Stimulated activated CD4-positive, alpha-beta T cell treated with anti-CD3 and anti-CD28 coated beads, Interleukin-15, amount 100 ng/mL, for 24 hours (primary cell): ENCODE measurements at regions not wholly inside any gene's neighbourhood (a gene's known extent, or its start where the extent isn't known, plus 50 kb on each side); places are given as distances from the start of the nearest gene placed in this dataset.
A peak's percentile ranks its signal among the peaks of the same experiment; 100 is the strongest.
"Not testable (repeated sequence)": the region's sequence is repeated elsewhere in the genome, so short reads cannot be mapped to it uniquely, and the experiment has no call there.

Experiments used
- DNase-seq: peaks from one replicate; pipeline ENCODE4 v3.0.0-alpha.2; 2020

DNA sequence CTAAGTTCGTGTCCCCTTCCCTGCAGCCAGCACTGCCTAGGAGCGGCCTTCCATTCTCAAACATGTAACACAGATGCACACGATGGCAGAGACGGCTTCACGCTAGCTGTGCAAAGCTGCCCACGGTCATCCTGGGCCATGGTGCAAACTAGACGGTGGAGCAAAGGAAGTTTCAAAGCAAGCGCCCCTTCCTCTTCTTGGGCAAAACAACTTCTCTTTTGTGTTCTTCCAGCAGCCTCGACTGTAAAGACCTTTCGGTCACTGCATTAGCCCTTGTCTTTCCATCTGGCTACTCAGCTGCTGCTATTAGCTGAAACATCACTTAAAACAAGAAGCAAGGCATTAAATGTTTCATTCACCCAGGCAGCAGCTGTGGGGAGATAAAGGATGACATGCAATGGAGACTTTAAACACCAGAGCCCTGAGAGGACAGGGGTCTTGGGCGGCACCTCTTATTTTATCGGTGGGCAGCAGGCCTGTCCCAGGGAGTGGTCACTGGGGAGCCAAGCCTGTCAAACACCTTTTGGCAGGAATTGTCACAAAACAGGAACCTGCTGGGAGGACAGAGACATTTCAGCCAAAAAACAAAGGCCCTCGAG, 214.8 kb downstream of the KLF6 start:
- no peak for DNase-seq

DNA sequence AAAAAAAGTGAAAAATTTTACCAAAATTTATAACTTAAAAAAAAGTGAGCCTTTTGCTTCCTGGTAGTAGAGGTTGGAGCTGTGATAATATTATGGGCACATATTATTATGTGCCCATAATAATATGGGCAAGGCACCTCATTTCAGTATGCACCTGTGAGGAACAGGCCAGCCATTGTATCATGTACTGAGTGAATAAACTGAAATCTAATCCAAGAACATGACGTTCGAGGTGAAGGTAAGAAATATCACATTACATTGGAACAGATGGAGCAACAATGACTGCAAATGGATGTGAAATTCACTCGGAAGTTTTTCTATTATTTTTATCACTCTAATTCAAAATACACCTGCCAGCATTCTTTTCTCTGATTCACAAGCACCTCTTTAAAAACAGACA, 216.0 kb downstream of the KLF6 start:
- DNase-seq, result no peak

DNA sequence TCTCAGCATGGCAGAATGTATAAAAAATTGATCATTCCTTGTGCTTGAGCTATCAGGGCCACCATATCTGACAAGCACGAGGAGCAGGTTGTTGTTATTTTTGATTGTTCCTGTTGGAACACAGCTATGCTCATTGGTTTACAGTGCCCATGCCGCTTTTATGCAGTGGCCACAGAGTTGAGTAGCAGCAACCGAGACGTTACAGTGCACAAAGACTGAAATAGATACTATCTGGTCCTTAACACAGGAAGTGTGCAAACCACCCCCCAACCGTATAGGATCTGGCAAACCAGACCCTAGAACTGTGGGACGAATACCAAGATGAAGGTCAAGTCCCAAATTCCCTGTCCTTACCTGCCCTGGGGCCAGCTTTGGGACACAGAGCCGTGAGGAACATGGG, 216.6 kb downstream of the KLF6 start:
- DNase-seq, result no peak

DNA sequence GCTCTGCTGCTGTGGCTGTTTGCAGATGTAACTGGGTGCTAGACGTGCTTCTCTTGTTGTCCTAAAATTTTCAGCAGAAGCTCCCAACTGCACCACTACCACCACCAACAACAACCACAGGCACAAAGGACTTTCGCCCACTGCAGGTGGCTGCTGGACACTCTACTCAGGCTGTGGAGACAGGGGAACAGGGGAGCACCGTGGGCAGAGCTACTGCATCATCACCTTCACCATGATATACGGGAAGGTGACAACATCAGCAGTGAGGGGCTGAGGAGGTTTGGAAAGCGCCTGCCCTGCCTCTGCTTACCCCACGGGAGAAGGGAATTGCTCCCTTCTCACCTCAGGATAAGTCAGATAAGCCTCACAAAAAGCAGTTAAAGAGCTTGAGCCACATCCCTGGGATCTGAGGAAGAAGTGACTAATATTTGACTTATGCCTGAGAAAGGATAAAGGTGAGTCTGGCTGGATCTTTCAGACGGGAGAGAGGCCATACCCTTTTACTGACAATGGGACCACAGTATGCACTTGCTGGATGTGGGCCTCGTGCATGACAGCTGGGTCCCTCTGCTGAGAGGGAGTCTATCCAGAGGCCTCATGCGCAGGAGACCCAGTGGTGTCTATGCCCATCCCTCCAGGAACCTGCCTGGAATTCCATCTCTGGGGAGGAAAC, 217.6 kb downstream of the KLF6 start:
- no peak for DNase-seq

DNA sequence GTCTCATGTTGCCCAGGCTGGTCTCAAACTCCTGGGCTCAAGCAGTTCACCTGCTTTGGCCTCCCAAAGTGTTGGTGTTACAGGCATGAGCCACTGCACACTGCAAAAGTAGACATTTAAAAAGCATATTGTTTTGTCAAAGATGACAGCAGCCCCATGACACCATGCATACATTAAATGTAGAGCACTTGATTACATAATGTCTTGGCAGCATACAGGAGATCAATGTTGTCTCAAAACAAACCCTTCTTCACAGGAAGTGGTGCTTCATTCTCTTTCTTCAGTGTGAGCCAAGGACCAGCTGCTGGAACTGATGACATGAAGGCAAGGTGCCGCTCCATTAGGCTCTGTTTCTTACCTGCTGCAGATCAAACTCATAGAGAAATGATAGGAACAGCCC, 218.4 kb downstream of the KLF6 start:
- no peak for DNase-seq

DNA sequence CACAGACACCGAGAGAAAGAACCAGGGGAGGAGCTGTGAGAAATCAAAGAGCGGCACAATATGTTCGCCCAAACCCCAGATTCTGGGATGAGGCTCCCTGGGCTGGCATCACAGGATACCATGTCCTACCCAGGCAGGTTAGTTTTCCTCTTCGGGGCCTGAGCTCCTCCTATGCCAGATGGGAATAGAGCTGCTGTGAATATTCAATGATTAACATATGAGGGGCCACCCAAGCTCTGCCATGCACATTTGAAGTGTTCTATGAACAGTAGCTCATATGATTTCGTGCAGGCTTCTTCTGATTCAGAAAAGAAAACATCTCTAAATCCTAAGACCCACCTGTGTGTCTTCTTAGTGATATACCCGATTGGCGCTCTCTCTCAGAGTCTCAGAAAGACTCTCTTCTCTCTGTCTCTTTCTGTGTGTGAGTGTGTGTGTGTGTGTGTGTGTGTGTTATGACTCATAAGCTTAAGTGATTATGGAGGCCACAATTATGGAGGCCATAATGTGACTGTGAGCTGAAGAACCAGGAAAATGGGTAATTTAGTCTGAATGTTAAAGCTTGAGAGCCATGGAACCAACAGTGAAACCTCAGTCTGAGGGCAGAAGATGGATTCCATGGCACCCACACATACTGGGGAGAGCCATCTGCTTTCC, 220.5 kb downstream of the KLF6 start:
- DNase-seq, result no peak

DNA sequence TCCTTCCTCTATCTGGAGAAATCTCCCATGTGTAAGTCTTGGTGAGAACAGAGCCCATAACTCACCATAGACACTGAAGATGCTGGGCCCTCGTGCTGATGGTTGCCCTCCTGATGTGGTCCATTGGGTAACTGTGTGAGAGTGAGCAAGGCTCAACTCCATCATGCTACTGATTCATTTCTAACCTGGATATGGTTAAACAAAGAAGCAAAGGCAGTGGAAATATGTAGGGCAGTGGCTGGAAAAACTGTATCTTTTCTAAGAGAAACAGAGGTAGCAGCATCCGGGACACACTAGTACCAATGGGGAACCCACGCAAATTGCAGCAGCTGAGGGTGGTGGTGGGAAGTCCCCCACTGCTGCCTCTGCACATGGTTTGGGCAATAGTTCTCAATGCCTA, 221.7 kb downstream of the KLF6 start:
- DNase-seq, result peak; percentile 74

DNA sequence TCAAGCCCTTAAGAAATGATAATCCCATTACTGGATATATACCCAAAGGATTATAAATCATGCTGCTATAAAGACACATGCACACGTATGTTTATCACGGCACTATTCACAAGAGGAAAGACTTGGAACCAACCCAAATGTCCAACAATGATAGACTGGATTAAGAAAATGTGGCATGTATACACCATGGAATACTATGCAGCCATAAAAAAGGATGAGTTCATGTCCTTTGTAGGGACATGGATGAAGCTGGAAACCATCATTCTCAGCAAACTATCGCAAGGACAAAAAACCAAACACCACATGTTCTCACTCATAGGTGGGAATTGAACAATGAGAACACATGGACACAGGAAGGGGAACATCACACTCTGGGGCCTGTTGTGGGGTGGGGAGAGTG, 224.4 kb downstream of the KLF6 start:
- DNase-seq, result not testable (repeated sequence)

DNA sequence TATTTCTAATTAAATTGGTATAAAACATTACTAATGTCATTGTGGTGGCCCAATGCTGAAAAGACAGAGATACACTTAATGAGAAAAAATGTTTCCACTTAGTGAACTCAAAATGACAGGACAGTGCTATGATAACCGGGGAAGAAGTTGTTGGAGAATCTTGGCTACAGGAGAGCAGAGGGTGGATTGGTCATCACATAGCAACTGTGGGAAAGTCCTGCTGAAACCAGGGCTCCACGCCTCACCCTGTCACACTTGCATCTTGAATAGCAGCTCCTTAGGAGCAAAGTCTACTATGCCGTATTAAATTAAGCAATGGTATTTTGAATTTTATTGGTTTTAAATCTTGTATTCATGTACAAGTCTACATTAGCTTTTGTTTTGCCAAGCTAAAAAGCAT, 225.5 kb downstream of the KLF6 start:
- DNase-seq, result no peak

DNA sequence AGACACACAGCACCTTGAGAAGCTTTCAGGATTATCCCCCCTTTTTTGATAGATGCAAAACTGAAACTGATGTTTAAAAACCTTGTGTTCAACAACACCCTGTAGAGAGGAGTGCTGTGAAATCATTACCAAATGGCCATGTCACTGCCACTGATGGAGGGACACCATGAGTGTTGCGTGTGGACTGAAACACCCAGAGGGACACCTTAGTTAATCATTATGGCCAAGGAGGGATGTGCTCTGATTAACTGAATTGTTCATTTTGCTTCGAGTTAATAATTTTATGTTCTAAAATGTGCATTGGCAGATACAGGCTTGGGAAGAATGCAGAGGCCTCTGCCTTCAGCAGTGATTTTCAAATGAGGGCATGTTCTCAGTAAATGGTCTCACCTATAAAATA, 226.0 kb downstream of the KLF6 start:
- DNase-seq, result no peak

DNA sequence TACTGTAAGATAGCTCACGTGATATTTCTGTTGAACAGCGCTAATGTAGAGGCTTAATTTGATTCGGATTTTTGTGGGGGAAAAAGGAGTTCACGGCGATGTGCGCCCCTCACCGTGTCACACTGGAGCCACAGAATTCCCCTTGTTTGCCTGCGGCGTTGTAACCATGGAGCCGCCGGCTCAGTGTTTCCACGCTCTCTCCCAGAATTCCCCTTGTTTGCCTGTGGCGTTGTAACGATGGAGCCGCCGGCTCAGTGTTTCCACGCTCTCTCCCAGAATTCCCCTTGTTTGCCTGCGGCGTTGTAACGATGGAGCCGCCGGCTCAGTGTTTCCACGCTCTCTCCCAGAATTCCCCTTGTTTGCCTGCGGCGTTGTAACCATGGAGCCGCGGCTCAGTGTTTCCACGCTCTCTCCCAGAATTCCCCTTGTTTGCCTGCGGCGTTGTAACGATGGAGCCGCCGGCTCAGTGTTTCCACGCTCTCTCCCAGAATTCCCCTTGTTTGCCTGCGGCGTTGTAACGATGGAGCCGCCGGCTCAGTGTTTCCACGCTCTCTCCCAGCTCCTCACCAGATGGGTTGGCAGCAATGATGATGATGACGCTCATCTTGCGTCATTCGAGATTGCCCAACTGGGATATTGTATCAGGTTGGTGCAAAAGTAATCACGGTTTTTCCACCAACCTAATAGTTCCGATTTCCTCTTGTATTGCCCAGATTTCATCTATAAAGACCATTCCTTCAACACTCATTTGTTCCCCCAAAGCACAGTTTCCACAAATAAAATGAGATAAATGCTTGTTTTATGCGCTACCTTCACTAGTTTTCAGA, 228.6 kb downstream of the KLF6 start:
- DNase-seq, result not testable (repeated sequence)

DNA sequence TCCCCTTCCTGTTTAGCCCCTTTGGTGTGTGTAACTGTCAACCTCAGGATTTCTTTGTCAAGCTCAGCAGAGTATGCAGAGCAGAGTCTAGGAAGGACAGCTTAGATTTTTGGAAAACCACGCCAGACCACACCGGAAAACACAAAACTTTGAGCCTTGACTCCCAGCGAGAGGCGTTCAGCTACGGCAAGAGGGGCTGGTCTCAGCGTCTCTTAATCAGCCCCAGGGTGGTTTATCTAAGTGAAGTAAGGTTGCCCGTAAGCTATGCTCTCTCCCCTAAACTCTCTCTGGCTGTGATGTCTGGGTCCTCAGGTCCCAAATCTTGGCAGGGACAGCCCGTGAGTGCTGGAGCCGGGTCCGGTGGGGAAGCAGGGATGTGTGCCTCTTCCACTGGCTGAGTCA, 230.9 kb downstream of the KLF6 start:
- DNase-seq, result no peak

DNA sequence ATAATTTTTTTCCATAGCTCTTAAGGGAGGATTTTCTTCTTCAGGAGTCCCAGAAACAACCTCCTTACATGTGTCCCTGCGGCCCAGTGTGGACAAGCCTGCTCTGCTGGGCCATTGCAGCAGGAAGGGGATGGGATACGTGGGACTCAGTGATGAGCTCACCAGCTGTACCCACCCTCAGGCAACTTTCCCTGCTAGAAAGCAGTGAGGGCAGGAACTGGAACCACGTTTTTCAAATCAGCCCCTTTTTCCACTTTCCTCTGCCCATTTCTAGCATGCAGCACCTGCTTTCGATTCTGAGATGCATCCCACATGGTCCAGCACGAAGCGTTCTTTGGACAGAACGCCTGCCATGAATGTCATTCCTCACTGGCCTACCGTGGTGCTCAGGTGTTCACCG, 232.7 kb downstream of the KLF6 start:
- no peak for DNase-seq

DNA sequence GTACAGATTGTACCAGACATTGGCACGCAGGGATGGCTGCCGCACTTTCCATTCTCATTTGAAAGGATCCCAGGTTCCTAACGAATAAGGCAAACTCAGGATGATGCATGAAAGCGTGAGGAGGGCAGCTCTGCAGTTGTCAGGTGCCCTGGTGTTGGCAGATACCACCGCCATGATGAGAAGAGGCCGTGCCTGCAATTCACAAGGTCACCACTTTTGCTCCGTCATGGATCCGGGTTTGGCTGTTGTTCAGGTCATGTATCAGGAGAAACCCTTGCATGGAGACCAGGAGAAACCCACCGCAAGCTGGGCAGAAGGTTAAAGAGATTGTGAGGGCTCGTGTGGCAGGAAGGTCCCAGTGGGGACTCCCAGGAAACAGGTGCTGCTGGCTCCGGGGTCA, 233.2 kb downstream of the KLF6 start:
- DNase-seq, result no peak

DNA sequence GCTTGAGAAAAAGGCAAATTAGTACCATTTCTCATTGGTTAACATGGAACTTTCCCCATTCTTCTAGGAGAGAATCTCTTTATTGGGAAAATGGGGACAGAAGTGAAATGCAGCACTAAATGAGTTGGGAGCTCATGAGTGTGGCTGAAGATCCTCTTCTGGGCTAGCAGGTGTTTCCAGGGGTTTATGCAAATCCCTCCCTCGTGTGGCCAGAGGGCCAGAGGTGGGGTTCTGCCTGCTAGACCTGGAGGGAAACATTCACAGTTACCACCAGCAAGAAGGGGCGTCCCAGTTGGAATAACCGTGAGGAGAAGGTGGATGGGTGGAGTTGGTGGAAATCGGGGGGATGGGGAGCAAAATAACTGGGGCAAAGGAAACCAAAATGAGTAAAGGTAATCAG, 235.9 kb downstream of the KLF6 start:
- DNase-seq, result no peak

DNA sequence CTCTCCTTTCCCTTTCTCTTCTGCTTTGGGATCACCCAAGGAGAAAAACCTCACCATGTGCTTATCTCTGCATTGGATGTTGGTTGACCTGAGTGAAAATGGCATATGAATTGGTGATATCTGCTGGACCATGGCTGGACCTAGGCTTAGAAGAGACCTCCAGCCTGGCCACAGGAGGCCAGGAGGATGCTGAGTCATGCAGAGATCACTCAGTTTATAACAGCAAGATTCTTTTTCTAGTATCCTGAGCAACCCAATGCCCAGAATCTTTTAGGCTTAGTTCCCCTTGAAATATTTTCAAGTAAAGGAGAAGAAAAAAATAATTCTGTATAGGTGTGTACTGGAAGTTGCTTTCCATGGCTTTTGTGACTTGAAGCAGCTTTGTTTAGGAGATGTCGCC, 236.3 kb downstream of the KLF6 start:
- no peak for DNase-seq

DNA sequence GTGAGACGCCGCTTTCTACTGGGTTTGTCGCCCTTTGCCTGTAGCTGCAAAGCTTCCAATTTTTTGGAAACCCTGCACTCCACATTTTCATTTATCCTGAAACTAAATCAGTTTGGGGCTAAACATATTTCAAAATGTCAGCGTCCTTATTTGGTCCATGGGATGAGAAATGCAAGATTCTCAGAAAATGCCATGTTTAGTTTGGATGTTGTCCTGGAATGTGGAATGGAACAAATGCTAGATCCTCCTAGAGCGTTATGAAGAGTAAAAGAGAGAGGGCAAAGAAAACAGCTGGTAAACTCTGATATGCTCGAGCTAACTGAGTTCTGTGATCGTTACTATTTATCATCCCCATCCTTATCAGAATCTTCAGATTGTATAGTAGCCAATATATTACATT, 236.9 kb downstream of the KLF6 start:
- no peak for DNase-seq

DNA sequence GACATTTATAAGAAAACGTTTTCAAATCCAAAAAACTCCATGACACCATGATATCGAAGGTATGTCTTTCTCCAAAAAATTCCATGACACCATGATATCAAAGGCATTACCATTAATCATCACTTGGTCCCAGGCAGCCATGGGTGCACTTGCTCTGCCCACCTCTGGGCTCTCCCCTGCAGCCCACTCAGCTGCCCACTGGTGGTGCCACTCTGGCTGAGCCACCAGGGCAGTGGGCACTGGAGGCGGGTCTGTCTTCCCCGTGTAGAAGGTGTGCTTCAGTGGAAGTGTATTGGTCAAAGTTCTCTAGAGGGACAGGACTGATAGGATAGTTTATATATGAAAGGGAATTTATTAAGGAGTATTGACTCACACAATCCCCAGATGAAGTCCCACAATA, 240.4 kb downstream of the KLF6 start:
- DNase-seq, result no peak

DNA sequence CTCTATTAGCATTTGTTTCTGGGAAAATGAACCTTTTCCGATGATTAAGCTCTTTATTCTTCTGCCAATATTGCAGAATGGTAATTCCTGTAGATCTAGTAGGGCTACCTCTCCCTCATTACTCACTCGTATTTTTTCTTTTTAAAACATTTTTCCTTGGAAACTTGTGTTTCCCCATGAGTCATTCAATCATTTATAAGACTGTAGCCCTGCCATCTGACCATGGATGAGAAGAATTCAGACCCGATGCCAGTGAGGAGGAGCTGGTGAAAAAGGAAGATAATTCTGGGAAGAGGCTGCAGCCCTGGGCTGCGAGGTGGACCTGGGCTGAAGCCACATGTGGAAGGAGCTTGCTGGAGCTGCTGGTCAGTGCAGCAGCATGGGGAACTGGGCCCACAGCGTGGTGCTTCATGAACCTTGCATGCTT, 242.8 kb downstream of the KLF6 start:
- DNase-seq, result no peak

DNA sequence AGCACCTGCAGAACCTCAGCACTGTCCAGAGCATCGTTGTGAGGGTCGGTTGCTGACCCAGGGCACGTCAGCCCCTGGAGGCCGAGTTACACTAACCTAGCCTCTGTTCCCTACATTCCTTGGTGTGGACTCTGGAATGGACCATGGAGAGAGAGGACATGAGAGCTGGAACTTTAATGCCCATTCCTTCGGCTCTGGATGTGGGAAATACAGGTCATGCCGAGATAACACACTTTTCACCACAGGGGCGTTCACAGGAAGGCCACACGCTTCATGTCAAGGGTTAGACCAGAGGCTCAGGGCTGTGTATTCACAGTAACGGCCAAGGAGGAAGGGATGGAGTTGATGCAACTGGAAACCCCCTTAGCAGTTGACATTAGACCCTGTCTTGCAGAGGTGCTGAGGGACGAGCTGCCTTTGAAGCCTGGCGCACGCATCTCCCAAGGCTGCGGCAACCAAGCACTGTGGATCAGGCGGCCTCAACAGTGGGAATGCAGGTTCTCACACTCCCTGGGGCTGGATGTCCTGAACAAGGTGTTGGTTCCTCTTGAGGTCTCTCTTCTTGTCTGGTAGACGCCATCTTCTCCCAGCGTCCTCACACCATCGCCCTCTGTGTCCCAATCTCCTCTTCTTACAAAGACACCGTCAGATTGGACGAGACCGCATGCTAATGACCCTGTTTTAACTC, 245.2 kb downstream of the KLF6 start:
- DNase-seq, result no peak

DNA sequence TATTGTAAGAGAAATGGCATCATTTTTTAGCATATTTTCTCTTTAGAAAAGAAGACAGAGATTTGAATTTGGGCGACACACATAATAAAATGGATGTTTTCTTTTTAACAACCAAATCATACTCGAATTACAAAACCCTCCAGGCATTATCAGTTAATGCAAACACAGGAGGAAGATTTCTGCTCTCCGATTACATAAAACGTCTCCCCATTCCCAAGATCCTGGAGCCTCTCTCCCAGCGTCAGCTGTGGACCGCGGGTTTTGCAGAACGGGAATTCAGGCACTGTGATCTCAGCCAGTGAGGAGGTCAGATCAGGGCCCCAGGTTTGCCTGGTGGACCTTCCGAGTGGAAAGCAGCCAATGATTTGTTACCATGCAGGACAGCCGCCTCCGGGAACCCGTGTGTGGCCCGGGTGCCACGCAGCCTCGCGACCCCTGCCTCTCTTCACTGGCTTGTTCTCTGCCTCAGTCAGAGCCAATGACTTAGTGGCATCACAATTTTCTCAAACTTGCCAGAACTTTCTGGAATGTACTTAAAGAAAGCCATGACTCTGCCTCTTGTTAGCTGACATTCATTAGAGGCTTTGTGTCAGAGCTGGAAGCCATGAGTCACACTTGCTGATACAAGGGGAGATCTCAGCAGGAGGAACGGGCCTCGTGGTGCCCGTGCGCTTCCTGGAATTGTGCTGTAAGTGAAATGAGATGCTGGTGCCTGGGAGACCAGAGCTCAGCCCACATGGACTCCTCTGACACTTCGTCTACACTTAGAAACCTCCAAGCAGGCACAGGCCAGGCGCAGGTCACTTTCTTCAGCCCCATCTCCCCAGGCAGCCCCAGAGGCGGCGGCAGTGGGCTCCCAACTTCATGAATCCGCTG, 246.1 kb downstream of the KLF6 start:
- peak; percentile 41 for DNase-seq

DNA sequence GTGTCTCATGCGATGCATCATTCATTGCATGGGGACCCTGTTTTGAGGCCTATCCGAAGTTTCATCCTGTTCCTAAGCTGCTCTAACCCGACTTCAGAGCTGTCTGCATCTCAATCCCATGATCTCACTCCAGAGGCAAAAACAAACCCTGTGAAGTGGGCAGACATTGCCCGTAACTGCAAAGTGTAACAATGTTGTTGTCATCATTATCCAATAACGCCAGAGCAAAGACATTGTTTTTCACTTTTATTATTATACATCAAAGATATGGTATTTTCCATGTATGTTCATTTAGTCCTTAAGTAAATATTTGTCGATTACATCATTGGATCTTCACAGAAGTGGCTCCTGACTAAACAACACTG, 246.7 kb downstream of the KLF6 start:
- DNase-seq, result no peak
